GM12872 (cell line): ENCODE measurements at regions not wholly inside any gene's neighbourhood (a gene's known extent, or its start where the extent isn't known, plus 50 kb on each side); places are given as distances from the start of the nearest gene placed in this dataset.
A peak's percentile ranks its signal among the peaks of the same experiment; 100 is the strongest.

Experiments used
- TF ChIP-seq, protein P1 (sequence below): IDR thresholded peaks from 3 replicates; pipeline ENCODE4 v1.5.1; 2011; ENCODE audit warnings: low read depth, mild to moderate bottlenecking, low read length, moderate library complexity; ENCODE audit not compliant: insufficient read depth

DNA sequence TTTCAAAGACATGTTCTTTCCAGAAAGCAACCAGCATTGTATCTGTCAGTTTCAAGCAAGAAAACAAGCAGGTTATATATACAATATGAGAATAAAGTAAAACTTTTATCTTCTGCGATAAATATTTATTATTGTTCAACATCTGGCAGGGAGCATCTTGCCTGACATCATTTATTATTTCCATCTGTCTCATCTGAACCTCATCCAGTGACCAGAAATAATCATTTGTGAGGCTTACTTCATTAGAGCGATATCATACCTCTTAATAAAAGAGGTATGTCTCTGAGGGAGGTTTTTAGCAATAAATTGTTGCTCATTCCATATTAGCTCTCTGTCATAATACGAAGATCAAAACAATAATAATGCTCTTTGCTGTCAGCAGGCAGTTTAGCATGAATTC lies 226.1 kb downstream of the CDC14C start:
- TF ChIP-seq, protein P1, sequence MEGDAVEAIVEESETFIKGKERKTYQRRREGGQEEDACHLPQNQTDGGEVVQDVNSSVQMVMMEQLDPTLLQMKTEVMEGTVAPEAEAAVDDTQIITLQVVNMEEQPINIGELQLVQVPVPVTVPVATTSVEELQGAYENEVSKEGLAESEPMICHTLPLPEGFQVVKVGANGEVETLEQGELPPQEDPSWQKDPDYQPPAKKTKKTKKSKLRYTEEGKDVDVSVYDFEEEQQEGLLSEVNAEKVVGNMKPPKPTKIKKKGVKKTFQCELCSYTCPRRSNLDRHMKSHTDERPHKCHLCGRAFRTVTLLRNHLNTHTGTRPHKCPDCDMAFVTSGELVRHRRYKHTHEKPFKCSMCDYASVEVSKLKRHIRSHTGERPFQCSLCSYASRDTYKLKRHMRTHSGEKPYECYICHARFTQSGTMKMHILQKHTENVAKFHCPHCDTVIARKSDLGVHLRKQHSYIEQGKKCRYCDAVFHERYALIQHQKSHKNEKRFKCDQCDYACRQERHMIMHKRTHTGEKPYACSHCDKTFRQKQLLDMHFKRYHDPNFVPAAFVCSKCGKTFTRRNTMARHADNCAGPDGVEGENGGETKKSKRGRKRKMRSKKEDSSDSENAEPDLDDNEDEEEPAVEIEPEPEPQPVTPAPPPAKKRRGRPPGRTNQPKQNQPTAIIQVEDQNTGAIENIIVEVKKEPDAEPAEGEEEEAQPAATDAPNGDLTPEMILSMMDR, result no peak

DNA sequence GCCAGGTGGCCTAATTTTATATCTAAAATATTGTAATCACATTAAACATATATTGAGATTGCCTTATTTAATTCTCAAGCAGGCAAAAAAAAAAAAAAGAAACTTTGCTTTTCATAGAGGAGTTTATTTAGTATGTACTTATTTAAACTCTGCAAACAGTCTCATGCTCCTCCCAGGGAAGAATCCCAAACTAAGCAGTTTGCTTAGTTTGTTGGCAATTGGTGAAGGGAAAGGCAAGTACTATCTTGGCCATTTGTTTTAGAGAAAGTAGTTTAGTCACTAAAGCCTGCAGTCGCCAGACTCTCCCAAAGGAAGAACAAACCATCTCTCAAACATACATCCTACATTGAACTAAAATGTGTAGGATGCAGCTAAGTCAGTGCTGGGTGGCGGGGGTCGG lies 226.8 kb downstream of the CDC14C start:
- TF ChIP-seq, protein P1, result no peak

DNA sequence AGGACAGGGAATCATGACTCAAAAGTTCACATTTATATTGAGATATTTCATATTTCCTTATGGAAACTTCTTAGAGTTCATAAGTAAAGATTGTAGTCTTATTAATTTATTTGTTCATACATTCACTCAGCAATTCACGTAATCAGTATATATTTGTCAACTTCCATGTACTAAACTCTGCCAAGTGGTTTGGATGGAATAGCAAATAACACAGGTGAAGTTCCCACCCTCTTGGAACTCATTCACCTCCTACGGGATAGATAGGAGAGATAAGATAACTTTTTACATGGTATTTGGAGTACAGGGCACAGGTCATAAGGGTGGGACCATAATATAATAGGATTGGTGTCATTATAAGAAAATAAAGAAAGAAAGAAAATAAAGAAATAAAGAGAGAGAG lies 234.0 kb downstream of the CDC14C start:
- TF ChIP-seq, protein P1, result no peak

DNA sequence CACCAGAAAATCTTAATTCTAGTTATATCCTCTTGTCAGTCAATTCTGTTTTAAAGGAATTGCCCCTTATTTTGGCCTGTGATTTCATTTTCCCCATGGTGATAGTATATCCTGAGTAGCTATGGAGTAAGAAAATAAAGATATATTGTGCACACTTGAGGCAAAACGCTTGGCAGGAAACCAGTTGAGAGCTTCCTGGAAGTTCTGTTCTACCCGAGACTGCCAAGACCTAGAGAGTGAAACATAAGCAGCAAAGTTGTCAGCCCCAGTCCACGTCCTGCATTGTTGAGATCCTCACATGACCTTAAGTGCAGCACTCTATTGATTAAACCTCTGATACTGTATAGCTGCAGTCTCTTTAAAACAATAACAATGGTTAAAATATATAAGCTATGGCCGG lies 235.2 kb downstream of the CDC14C start:
- TF ChIP-seq, protein P1, result no peak

DNA sequence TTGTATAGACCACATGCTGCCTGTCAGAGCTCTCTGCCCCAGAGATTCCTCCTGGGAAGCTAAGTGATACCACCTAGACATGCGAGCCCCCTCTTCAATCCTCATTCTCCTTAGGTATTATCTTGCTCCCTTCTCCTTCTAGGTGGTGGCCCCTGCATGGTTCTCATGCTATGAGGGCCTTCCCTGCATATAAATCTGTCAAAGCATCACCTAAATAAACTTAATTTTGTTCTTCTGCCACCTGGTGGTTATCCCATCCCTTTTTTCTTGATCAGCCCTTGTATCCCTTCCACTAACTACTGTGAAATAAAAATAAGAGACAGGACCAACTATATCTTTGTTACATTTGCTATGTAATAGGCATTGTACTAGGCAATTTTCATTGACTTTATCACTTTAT lies 242.1 kb downstream of the CDC14C start:
- TF ChIP-seq, protein P1, result peak; percentile 7; the same call in 1 of the 3 replicates

DNA sequence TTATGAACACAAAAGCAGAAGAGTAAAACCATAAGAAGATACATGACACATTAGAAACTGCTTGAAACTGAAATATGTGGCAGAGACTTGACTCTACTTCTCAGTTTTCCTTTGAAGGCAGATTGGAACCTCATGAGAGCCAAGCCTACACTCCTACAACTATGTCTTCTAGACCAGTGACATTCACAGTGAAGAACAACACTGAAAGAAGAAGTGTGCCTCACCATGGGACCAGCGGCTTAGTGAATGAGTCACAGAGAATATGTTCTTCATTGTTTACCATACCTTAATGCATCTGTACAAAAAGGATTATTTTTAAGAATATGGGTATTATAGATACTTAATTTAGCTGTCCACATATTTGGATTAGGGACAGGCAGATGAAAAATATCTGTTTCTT lies 248.3 kb downstream of the CDC14C start:
- TF ChIP-seq, protein P1, result no peak

DNA sequence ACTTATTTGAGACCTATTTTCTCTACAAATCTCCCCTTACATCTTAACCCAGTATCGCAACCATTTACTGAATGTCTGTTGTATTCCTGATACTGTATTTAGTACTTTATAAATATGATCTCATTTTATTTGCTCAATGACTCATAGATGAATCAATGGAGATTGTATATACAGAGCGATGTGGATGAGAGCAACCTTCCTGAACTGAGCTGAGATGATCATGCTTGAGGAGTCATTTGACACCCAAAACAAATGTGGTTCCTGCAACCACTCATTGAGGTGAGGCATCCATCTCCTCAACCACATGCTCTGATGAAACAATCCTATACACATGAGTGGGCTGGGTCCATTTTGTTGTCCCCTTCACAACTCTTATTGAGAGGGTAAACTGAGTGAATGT lies 250.0 kb downstream of the CDC14C start:
- TF ChIP-seq, protein P1, result no peak
